Sigmoid colon (tissue), 6 donors: ENCODE measurements at regions not wholly inside any gene's neighbourhood (a gene's known extent, or its start where the extent isn't known, plus 50 kb on each side); places are given as distances from the start of the nearest gene placed in this dataset.

Experiments
- DNase-seq: peaks from one replicate; pipeline ENCODE4 v3.0.0-alpha.2; 2019
- H3K27ac ChIP-seq, 4 donors: fragments of 200-600 bp; sonication (generic); one replicate each; pipeline ENCODE4 v1.5.1; 2016 to 2019; ENCODE audit warnings: mild to moderate bottlenecking in 1 of 4
- H3K27me3 ChIP-seq, 3 donors: fragments of 200-600 bp; sonication (generic); one replicate each; pipeline ENCODE4 v1.5.1; 2019; ENCODE audit warnings: mild to moderate bottlenecking in 1 of 3
- H3K36me3 ChIP-seq, 4 donors: fragments of 200-600 bp; sonication (generic); one replicate each; pipeline ENCODE4 v1.5.1; 2016 to 2019
- H3K4me1 ChIP-seq, 4 donors: fragments of 200-600 bp; sonication (generic); one replicate each; pipeline ENCODE4 v1.5.1; 2017 to 2019
- H3K4me3 ChIP-seq, 4 donors: fragments of 200-600 bp; sonication (generic); one replicate each; pipeline ENCODE4 v1.5.1; 2017 to 2019; ENCODE audit warnings: mild to moderate bottlenecking in 2 of 4, moderate library complexity in 1 of 4
- H3K9me3 ChIP-seq, 4 donors: fragments of 200-600 bp in 3 of 4; sonication (generic) in 3 of 4; one replicate each; pipeline versions ENCODE4 v1.5.1 to v1.6.1; 2013 to 2019
- CTCF ChIP-seq, 4 experiments: fragments of 450-650 bp in 3 of 4; fragments of 200-600 bp in 1 of 4; IDR thresholded peaks; one replicate each; pipeline ENCODE4 v1.5.1; 2016 to 2019; ENCODE audit warnings: antibody characterized with exemption in 4 of 4, mild to moderate bottlenecking in 3 of 4, moderate library complexity in 2 of 4
- EP300 ChIP-seq, 4 donors: sonication (generic); formaldehyde crosslinking; IDR thresholded peaks; one replicate each; pipeline ENCODE4 v1.6.1; 2017; ENCODE audit warnings: antibody characterized with exemption in 4 of 4
- POLR2A ChIP-seq, 2 donors: fragments of 450-650 bp; IDR thresholded peaks; one replicate each; pipeline ENCODE4 v1.6.1; 2016; ENCODE audit warnings: antibody characterized with exemption in 2 of 2, mild to moderate bottlenecking in 2 of 2, moderate library complexity in 2 of 2
- POLR2AphosphoS5 ChIP-seq, 4 donors: sonication (generic); formaldehyde crosslinking; IDR thresholded peaks; one replicate each; pipeline ENCODE4 v1.6.1; 2017; ENCODE audit warnings: antibody characterized with exemption in 4 of 4
- WGBS, 2 donors: extraction: QIAGEN DNeasy Blood & Tissue Kit; methylation state at CpG; one replicate each; pipeline ENCODE4 v1.1.7; 2013; 5-methylcytosine and 5-hydroxymethylcytosine counted together
- intact Hi-C: fragments of 100-400 bp; cut with DNase I; formaldehyde crosslinking; loops from one replicate; pipeline ENCODE4 v1.15.1; 2023
- donor health status: healthy with polysubstance abuse.
- donor health status: healthy.

GRCh38 chr4:13701937-13702446 is 74.5 kb upstream of the BOD1L1 start:
- H3K36me3 ChIP-seq = no peaks in the 10 kb centered on the region

GRCh38 chr4:13703096-13703495 is 75.6 kb upstream of the BOD1L1 start:
- TF ChIP-seq EP300 (IDR thresholded peaks at IDR 0.05) = no peak
- no peak for TF ChIP-seq CTCF (IDR thresholded peaks at IDR 0.05)
- TF ChIP-seq POLR2AphosphoS5 (IDR thresholded peaks at IDR 0.05) = no peak
- TF ChIP-seq POLR2A (IDR thresholded peaks at IDR 0.05) = no peak
- peaks cover 0 to 10% (median 0%) of the 10 kb centered on the region in 4 donors for H3K4me1 ChIP-seq
- H3K27ac ChIP-seq = no peak overlapping the region
- no peak for DNase-seq
- no peak overlapping the region for H3K4me3 ChIP-seq
- H3K27me3 ChIP-seq = no peaks in the 10 kb centered on the region
- no peaks in the 10 kb centered on the region for H3K36me3 ChIP-seq
- intact Hi-C loops = no loop called here
- no peaks in the 10 kb centered on the region for H3K9me3 ChIP-seq
- 86 to 89% methylated on average over 10 of the region's 10 CpGs for WGBS, 2 donors

More at GRCh38 chr4:13701937-13702446, 74.5 kb upstream of the BOD1L1 start:
- Histone ChIP-seq H3K27me3 (no peaks in the 10 kb centered on the region), H3K27ac (no peak overlapping the region), H3K4me3 (no peak overlapping the region), H3K4me1 (peaks cover 0 to 10% (median 0%) of the 10 kb centered on the region in 4 donors), H3K9me3 (no peaks in the 10 kb centered on the region)
- WGBS, 2 donors = 80 to 84% methylated on average over 2 of the region's 2 CpGs
- DNase-seq = no peak
- no peak for TF ChIP-seq CTCF (IDR thresholded peaks at IDR 0.05)
- TF ChIP-seq POLR2AphosphoS5 (IDR thresholded peaks at IDR 0.05) = no peak
- TF ChIP-seq EP300 (IDR thresholded peaks at IDR 0.05) = no peak
- no peak for TF ChIP-seq POLR2A (IDR thresholded peaks at IDR 0.05)
- intact Hi-C loops = no loop called here

GRCh38 chr4:13704035-13704434 is 76.5 kb upstream of the BOD1L1 start:
- H3K27me3 ChIP-seq = no peaks in the 10 kb centered on the region
- WGBS, 2 donors = 10 to 17% methylated on average over 2 of the region's 2 CpGs
- no peak for TF ChIP-seq POLR2A (IDR thresholded peaks at IDR 0.05)
- TF ChIP-seq CTCF (IDR thresholded peaks at IDR 0.05) = no peak
- peaks cover 0 to 10% (median 0%) of the 10 kb centered on the region in 4 donors for H3K4me1 ChIP-seq
- intact Hi-C loops = no loop called here
- DNase-seq = no peak
- no peak overlapping the region for H3K27ac ChIP-seq
- no peak overlapping the region for H3K4me3 ChIP-seq
- H3K9me3 ChIP-seq = no peaks in the 10 kb centered on the region
- no peaks in the 10 kb centered on the region for H3K36me3 ChIP-seq

- intact Hi-C loops = no loop called here
- no peak overlapping the region for H3K4me3 ChIP-seq
- TF ChIP-seq CTCF (IDR thresholded peaks at IDR 0.05) (no peak), EP300 (IDR thresholded peaks at IDR 0.05) (no peak), POLR2AphosphoS5 (IDR thresholded peaks at IDR 0.05) (no peak), POLR2A (IDR thresholded peaks at IDR 0.05) (no peak)
- H3K9me3 ChIP-seq = no peaks in the 10 kb centered on the region
- peaks cover 0 to 10% (median 0%) of the 10 kb centered on the region in 4 donors for H3K4me1 ChIP-seq
- no peak for DNase-seq
- H3K36me3 ChIP-seq = no peaks in the 10 kb centered on the region
- peak overlapping the region in 1 of 4 donors; percentile 2 for H3K27ac ChIP-seq
- no peaks in the 10 kb centered on the region for H3K27me3 ChIP-seq
Measured at GRCh38 chr4:13704761-13705160, 77.2 kb upstream of the BOD1L1 start.

- 17 to 48% methylated on average over 9 of the region's 9 CpGs for WGBS, 2 donors
- H3K27ac ChIP-seq = peak overlapping the region in 1 of 4 donors; percentile 2
Measured at GRCh38 chr4:13705521-13706041, 78.1 kb upstream of the BOD1L1 start.

More at GRCh38 chr4:13705521-13706041, 78.1 kb upstream of the BOD1L1 start:
- no peaks in the 10 kb centered on the region for H3K36me3 ChIP-seq
- TF ChIP-seq EP300 (IDR thresholded peaks at IDR 0.05) (no peak), POLR2AphosphoS5 (IDR thresholded peaks at IDR 0.05) (peak in 1 of 4 donors; percentile 19)
- no peaks in the 10 kb centered on the region for H3K27me3 ChIP-seq
- no peak for DNase-seq
- H3K9me3 ChIP-seq = no peaks in the 10 kb centered on the region
- intact Hi-C loops = no loop called here
- peaks cover 0 to 10% (median 0%) of the 10 kb centered on the region in 4 donors for H3K4me1 ChIP-seq
- no peak overlapping the region for H3K4me3 ChIP-seq
